ENCODE measurements at regions not wholly inside any gene's neighbourhood (a gene's known extent, or its start where the extent isn't known, plus 50 kb on each side); places are given as distances from the start of the nearest gene placed in this dataset.
"Not testable (repeated sequence)": the region's sequence is repeated elsewhere in the genome, so short reads cannot be mapped to it uniquely, and the experiment has no call there.

- H3K4me1 ChIP-seq (ENCODE audit: control insufficient read depth in 3 of 3, insufficient read depth in 2 of 3, low read depth in 1 of 3, low read length in 2 of 3) = no peaks in the 10 kb centered on the region
- H3K36me3 ChIP-seq (ENCODE audit: control insufficient read depth in 3 of 3, insufficient read depth in 2 of 3, low read depth in 1 of 3, low read length in 3 of 3) = no peaks in the 10 kb centered on the region
- no peaks in the 10 kb centered on the region for H3K27me3 ChIP-seq (ENCODE audit: control insufficient read depth in 3 of 3, insufficient read depth in 3 of 3, low read length in 3 of 3)
- WGBS, 3 donors = 78 to 86% (median 82%) methylated on average over 1 of the region's 1 CpG
- FAIRE-seq = no peak
- no peak overlapping the region for H3K4me3 ChIP-seq (ENCODE audit: low read depth in 1 of 3, low read length in 3 of 3)
- DNase-seq = no peak
- no peak overlapping the region for H3K27ac ChIP-seq (ENCODE audit: low read depth in 1 of 3, low read length in 2 of 3)
- H3K9me3 ChIP-seq (ENCODE audit: control insufficient read depth in 2 of 2, insufficient read depth in 1 of 2, low read depth in 1 of 2, low read length in 1 of 2) = no peaks in the 10 kb centered on the region
These were observed 304.1 kb upstream of the FGF13 start for GRCh38 chrX:139015627-139016026.

GRCh38 chrX:139008185-139008584 lies 296.7 kb upstream of the FGF13 start:
- no peak overlapping the region for H3K27ac ChIP-seq (ENCODE audit: low read depth in 1 of 3, low read length in 2 of 3)
- no peaks in the 10 kb centered on the region for H3K4me1 ChIP-seq (ENCODE audit: control insufficient read depth in 3 of 3, insufficient read depth in 2 of 3, low read depth in 1 of 3, low read length in 2 of 3)
- H3K9me3 ChIP-seq (ENCODE audit: control insufficient read depth in 2 of 2, insufficient read depth in 1 of 2, low read depth in 1 of 2, low read length in 1 of 2) = peaks cover 0 to 3% of the 10 kb centered on the region in 2 donors
- H3K27me3 ChIP-seq (ENCODE audit: control insufficient read depth in 3 of 3, insufficient read depth in 3 of 3, low read length in 3 of 3) = no peaks in the 10 kb centered on the region
- no peaks in the 10 kb centered on the region for H3K36me3 ChIP-seq (ENCODE audit: control insufficient read depth in 3 of 3, insufficient read depth in 2 of 3, low read depth in 1 of 3, low read length in 3 of 3)
- no peak for DNase-seq
- no peak for FAIRE-seq
- WGBS, 3 donors = 47 to 69% (median 64%) methylated on average over 4 of the region's 4 CpGs
- H3K4me3 ChIP-seq (ENCODE audit: low read depth in 1 of 3, low read length in 3 of 3) = no peak overlapping the region

DNA sequence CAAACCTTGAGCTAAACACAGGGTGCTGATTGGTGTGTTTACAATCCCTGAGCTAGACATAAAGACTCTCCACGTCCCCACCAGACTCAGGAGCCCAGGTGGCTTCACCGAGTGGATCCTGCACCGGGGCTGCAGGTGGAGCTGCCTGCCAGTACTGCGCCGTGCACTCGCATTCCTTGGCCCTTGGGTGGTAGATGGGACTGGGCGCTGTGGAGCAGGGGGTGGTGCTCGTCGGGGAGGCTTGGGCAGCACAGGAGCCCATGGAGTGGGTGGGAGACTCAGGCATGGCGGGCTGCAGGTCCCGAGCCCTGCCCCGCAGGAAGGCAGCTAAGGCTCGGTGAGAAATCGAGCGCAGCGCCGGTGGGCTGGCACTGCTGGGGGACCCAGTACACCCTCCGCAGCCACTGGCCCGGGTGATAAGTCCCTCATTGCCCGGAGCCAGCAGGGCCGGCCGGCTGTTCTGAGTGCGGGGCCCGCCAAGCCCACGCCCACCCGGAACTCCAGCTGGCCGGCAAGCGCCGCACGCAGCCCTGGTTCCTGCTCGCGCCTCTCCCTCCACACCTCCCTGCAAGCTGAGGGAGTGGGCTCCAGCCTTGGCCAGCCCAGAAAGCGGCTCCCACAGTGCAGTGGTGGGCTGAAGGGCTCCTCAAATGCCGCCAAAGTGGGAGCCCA lies 292.5 kb upstream of the FGF13 start:
- DNase-seq; H3K27ac ChIP-seq (ENCODE audit: low read depth in 1 of 3, low read length in 2 of 3); H3K27me3 ChIP-seq (ENCODE audit: control insufficient read depth in 3 of 3, insufficient read depth in 3 of 3, low read length in 3 of 3); H3K4me1 ChIP-seq (ENCODE audit: control insufficient read depth in 3 of 3, insufficient read depth in 2 of 3, low read depth in 1 of 3, low read length in 2 of 3); H3K4me3 ChIP-seq (ENCODE audit: low read depth in 1 of 3, low read length in 3 of 3); FAIRE-seq; H3K9me3 ChIP-seq (ENCODE audit: control insufficient read depth in 2 of 2, insufficient read depth in 1 of 2, low read depth in 1 of 2, low read length in 1 of 2); H3K36me3 ChIP-seq (ENCODE audit: control insufficient read depth in 3 of 3, insufficient read depth in 2 of 3, low read depth in 1 of 3, low read length in 3 of 3): not testable (repeated sequence)
- WGBS, 3 donors = 90 to 94% (median 91%) methylated on average over 10 to 29 of the region's 34 CpGs

GRCh38 chrX:139002319-139002718 lies 290.8 kb upstream of the FGF13 start:
- WGBS, 3 donors = 80 to 93% (median 83%) methylated on average over 3 of the region's 3 CpGs
- no peaks in the 10 kb centered on the region for H3K27me3 ChIP-seq (ENCODE audit: control insufficient read depth in 3 of 3, insufficient read depth in 3 of 3, low read length in 3 of 3)
- no peaks in the 10 kb centered on the region for H3K36me3 ChIP-seq (ENCODE audit: control insufficient read depth in 3 of 3, insufficient read depth in 2 of 3, low read depth in 1 of 3, low read length in 3 of 3)
- DNase-seq (no peak), FAIRE-seq (no peak)
- no peak overlapping the region for H3K27ac ChIP-seq (ENCODE audit: low read depth in 1 of 3, low read length in 2 of 3)
- H3K4me3 ChIP-seq (ENCODE audit: low read depth in 1 of 3, low read length in 3 of 3) = no peak overlapping the region
- peaks cover 0 to 3% of the 10 kb centered on the region in 2 donors for H3K9me3 ChIP-seq (ENCODE audit: control insufficient read depth in 2 of 2, insufficient read depth in 1 of 2, low read depth in 1 of 2, low read length in 1 of 2)
- H3K4me1 ChIP-seq (ENCODE audit: control insufficient read depth in 3 of 3, insufficient read depth in 2 of 3, low read depth in 1 of 3, low read length in 2 of 3) = no peaks in the 10 kb centered on the region

GRCh38 chrX:138996268-138996667 lies 284.8 kb upstream of the FGF13 start:
- no peaks in the 10 kb centered on the region for H3K27me3 ChIP-seq (ENCODE audit: control insufficient read depth in 3 of 3, insufficient read depth in 3 of 3, low read length in 3 of 3)
- no peak for DNase-seq
- no peaks in the 10 kb centered on the region for H3K4me1 ChIP-seq (ENCODE audit: control insufficient read depth in 3 of 3, insufficient read depth in 2 of 3, low read depth in 1 of 3, low read length in 2 of 3)
- no peaks in the 10 kb centered on the region for H3K36me3 ChIP-seq (ENCODE audit: control insufficient read depth in 3 of 3, insufficient read depth in 2 of 3, low read depth in 1 of 3, low read length in 3 of 3)
- no peak overlapping the region for H3K4me3 ChIP-seq (ENCODE audit: low read depth in 1 of 3, low read length in 3 of 3)
- no peak overlapping the region for H3K27ac ChIP-seq (ENCODE audit: low read depth in 1 of 3, low read length in 2 of 3)
- WGBS, 3 donors = 79 to 88% (median 84%) methylated on average over 11 of the region's 11 CpGs
- FAIRE-seq = no peak
- peaks cover 0 to 7% of the 10 kb centered on the region in 2 donors for H3K9me3 ChIP-seq (ENCODE audit: control insufficient read depth in 2 of 2, insufficient read depth in 1 of 2, low read depth in 1 of 2, low read length in 1 of 2)

DNA sequence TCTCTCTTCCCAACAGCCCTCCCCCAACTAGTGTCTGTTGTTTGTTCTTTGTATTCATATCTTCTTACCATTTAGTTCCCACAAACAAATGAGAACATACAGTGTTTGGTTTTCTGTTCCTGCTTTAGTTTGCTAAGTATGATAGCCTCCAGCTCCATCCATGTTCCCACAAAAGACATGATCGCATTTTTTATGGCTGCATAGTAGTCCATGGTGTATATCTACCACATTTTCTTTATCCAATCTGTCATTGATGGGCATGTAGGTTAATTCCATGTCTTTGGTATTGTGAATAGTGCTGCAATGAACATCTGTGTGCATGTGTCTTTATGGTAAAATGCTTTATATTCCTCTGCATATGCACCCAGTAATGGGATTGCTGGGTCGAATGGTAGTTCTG lies 283.9 kb upstream of the FGF13 start:
- H3K27ac ChIP-seq (ENCODE audit: low read depth in 1 of 3, low read length in 2 of 3) = no peak overlapping the region
- 78 to 90% (median 83%) methylated on average over 2 of the region's 2 CpGs for whole genome bisulfite sequencing, 3 donors
- FAIRE-seq (no peak), DNase-seq (no peak)
- no peak overlapping the region for H3K4me3 ChIP-seq (ENCODE audit: low read depth in 1 of 3, low read length in 3 of 3)
- H3K9me3 ChIP-seq (ENCODE audit: control insufficient read depth in 2 of 2, insufficient read depth in 1 of 2, low read depth in 1 of 2, low read length in 1 of 2) = peaks cover 0 to 7% of the 10 kb centered on the region in 2 donors
- H3K36me3 ChIP-seq (ENCODE audit: control insufficient read depth in 3 of 3, insufficient read depth in 2 of 3, low read depth in 1 of 3, low read length in 3 of 3) = no peaks in the 10 kb centered on the region
- H3K4me1 ChIP-seq (ENCODE audit: control insufficient read depth in 3 of 3, insufficient read depth in 2 of 3, low read depth in 1 of 3, low read length in 2 of 3) = no peaks in the 10 kb centered on the region
- no peaks in the 10 kb centered on the region for H3K27me3 ChIP-seq (ENCODE audit: control insufficient read depth in 3 of 3, insufficient read depth in 3 of 3, low read length in 3 of 3)

DNA sequence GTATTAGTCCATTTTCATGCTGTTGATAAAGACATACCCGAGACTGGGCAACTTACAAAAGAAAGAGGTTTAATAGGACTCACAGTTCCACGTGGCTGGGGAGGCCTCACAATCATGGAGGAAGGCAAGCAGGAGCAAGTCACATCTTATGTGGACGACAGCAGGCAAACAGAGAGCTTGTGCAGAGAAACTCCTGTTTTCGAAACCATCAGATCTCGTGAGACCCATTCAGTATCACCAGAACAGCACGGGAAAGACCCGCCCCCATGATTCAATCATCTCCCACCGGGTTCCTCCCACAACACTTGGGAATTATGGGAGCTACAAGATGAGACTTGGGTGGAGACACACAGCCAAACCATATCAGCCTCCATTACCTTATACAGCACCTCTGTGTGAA lies 278.9 kb upstream of the FGF13 start:
- H3K27ac ChIP-seq (ENCODE audit: low read depth in 1 of 3, low read length in 2 of 3); H3K4me1 ChIP-seq (ENCODE audit: control insufficient read depth in 3 of 3, insufficient read depth in 2 of 3, low read depth in 1 of 3, low read length in 2 of 3); FAIRE-seq; DNase-seq; H3K4me3 ChIP-seq (ENCODE audit: low read depth in 1 of 3, low read length in 3 of 3); H3K9me3 ChIP-seq (ENCODE audit: control insufficient read depth in 2 of 2, insufficient read depth in 1 of 2, low read depth in 1 of 2, low read length in 1 of 2); H3K27me3 ChIP-seq (ENCODE audit: control insufficient read depth in 3 of 3, insufficient read depth in 3 of 3, low read length in 3 of 3); H3K36me3 ChIP-seq (ENCODE audit: control insufficient read depth in 3 of 3, insufficient read depth in 2 of 3, low read depth in 1 of 3, low read length in 3 of 3): not testable (repeated sequence)
- WGBS, 3 donors = 58 to 85% (median 78%) methylated on average over 8 of the region's 8 CpGs

GRCh38 chrX:138986866-138987265 lies 275.3 kb upstream of the FGF13 start:
- no peak for FAIRE-seq
- H3K4me1 ChIP-seq (ENCODE audit: control insufficient read depth in 3 of 3, insufficient read depth in 2 of 3, low read depth in 1 of 3, low read length in 2 of 3) = no peaks in the 10 kb centered on the region
- no peak overlapping the region for H3K4me3 ChIP-seq (ENCODE audit: low read depth in 1 of 3, low read length in 3 of 3)
- DNase-seq = no peak
- no peaks in the 10 kb centered on the region for H3K27me3 ChIP-seq (ENCODE audit: control insufficient read depth in 3 of 3, insufficient read depth in 3 of 3, low read length in 3 of 3)
- H3K36me3 ChIP-seq (ENCODE audit: control insufficient read depth in 3 of 3, insufficient read depth in 2 of 3, low read depth in 1 of 3, low read length in 3 of 3) = no peaks in the 10 kb centered on the region
- H3K9me3 ChIP-seq (ENCODE audit: control insufficient read depth in 2 of 2, insufficient read depth in 1 of 2, low read depth in 1 of 2, low read length in 1 of 2) = no peaks in the 10 kb centered on the region
- WGBS, 3 donors = 71 to 89% (median 76%) methylated on average over 1 of the region's 1 CpG
- H3K27ac ChIP-seq (ENCODE audit: low read depth in 1 of 3, low read length in 2 of 3) = no peak overlapping the region

DNA sequence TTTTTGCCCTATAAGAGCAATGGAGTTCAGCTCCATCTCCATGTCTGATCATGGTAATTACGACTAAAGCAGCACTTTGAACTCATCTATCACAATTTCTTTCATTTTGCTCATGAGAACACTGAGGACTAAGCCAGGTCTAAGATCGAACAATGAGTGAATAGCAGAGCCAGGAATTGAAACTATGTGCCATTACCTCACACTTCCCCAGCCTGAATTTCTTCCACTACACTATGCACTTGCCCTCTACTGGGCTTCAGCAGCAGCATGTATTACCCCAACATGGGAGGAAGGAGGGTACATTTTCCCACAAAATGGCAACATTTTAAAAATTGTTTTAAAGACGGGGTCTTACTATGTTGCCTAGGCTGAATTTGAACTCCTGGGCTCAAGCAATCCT lies 274.7 kb upstream of the FGF13 start:
- H3K27me3 ChIP-seq (ENCODE audit: control insufficient read depth in 3 of 3, insufficient read depth in 3 of 3, low read length in 3 of 3) = no peaks in the 10 kb centered on the region
- 49 to 81% (median 56%) methylated on average over 3 of the region's 3 CpGs for WGBS, 3 donors
- H3K27ac ChIP-seq (ENCODE audit: low read depth in 1 of 3, low read length in 2 of 3) = no peak overlapping the region
- FAIRE-seq (no peak), DNase-seq (no peak)
- H3K4me3 ChIP-seq (ENCODE audit: low read depth in 1 of 3, low read length in 3 of 3) = no peak overlapping the region
- no peaks in the 10 kb centered on the region for H3K9me3 ChIP-seq (ENCODE audit: control insufficient read depth in 2 of 2, insufficient read depth in 1 of 2, low read depth in 1 of 2, low read length in 1 of 2)
- H3K4me1 ChIP-seq (ENCODE audit: control insufficient read depth in 3 of 3, insufficient read depth in 2 of 3, low read depth in 1 of 3, low read length in 2 of 3) = no peaks in the 10 kb centered on the region
- H3K36me3 ChIP-seq (ENCODE audit: control insufficient read depth in 3 of 3, insufficient read depth in 2 of 3, low read depth in 1 of 3, low read length in 3 of 3) = no peaks in the 10 kb centered on the region
